ENCODE measurements at regions not wholly inside any gene's neighbourhood (a gene's known extent, or its start where the extent isn't known, plus 50 kb on each side); places are given as distances from the start of the nearest gene placed in this dataset.

- no peak overlapping the region for H3K4me3 ChIP-seq
- no peak for TF ChIP-seq CTCF (IDR thresholded peaks at IDR 0.05)
- TF ChIP-seq EP300 (IDR thresholded peaks at IDR 0.05), result no peak
- no peak for TF ChIP-seq POLR2A (IDR thresholded peaks at IDR 0.05)
- no peak for TF ChIP-seq POLR2AphosphoS5 (IDR thresholded peaks at IDR 0.05)
- H3K27me3 ChIP-seq, result no peaks in the 10 kb centered on the region
- WGBS, 2 donors (ENCODE audit: low coverage in 1 of 2), result 91 to 94% methylated on average over 5 to 6 of the region's 6 CpGs
- no peaks in the 10 kb centered on the region for H3K4me1 ChIP-seq
- no peaks in the 10 kb centered on the region for H3K9me3 ChIP-seq
- no peak for ATAC-seq
- no peak overlapping the region for H3K27ac ChIP-seq
- H3K36me3 ChIP-seq, result no peaks in the 10 kb centered on the region
Measured at GRCh38 chr2:133660510-133660909, 92.2 kb upstream of the NCKAP5 start.

- no peaks in the 10 kb centered on the region for H3K4me1 ChIP-seq
- no peak overlapping the region for H3K27ac ChIP-seq
- ATAC-seq, result no peak
- H3K4me3 ChIP-seq, result no peak overlapping the region
- H3K9me3 ChIP-seq, result no peaks in the 10 kb centered on the region
- H3K36me3 ChIP-seq, result no peaks in the 10 kb centered on the region
- 90% methylated on average over 4 of the region's 4 CpGs for WGBS, 2 donors (ENCODE audit: low coverage in 1 of 2)
- no peaks in the 10 kb centered on the region for H3K27me3 ChIP-seq
- no peak for TF ChIP-seq POLR2AphosphoS5 (IDR thresholded peaks at IDR 0.05)
- no peak for TF ChIP-seq CTCF (IDR thresholded peaks at IDR 0.05)
- no peak for TF ChIP-seq EP300 (IDR thresholded peaks at IDR 0.05)
- TF ChIP-seq POLR2A (IDR thresholded peaks at IDR 0.05), result no peak
Measured at GRCh38 chr2:133661392-133661791, 93.1 kb upstream of the NCKAP5 start.

GRCh38 chr2:133666621-133667020 is 98.4 kb upstream of the NCKAP5 start:
- Histone ChIP-seq H3K4me3 (no peak overlapping the region), H3K27ac (no peak overlapping the region), H3K27me3 (no peaks in the 10 kb centered on the region), H3K36me3 (no peaks in the 10 kb centered on the region), H3K9me3 (peaks cover 0 to 17% (median 0%) of the 10 kb centered on the region in 3 donors), H3K4me1 (no peaks in the 10 kb centered on the region)
- 90% methylated on average over 1 of the region's 1 CpG; no CpG with 5 or more reads in 1 of the 2 donors for WGBS, 2 donors (ENCODE audit: low coverage in 1 of 2)
- ATAC-seq, result no peak
- no peak for TF ChIP-seq EP300 (IDR thresholded peaks at IDR 0.05)
- TF ChIP-seq CTCF (IDR thresholded peaks at IDR 0.05), result no peak
- no peak for TF ChIP-seq POLR2A (IDR thresholded peaks at IDR 0.05)
- no peak for TF ChIP-seq POLR2AphosphoS5 (IDR thresholded peaks at IDR 0.05)

- H3K27me3 ChIP-seq, result no peaks in the 10 kb centered on the region
- no peaks in the 10 kb centered on the region for H3K4me1 ChIP-seq
- H3K4me3 ChIP-seq, result no peak overlapping the region
- ATAC-seq, result no peak
- no peak for TF ChIP-seq POLR2A (IDR thresholded peaks at IDR 0.05)
- no peak for TF ChIP-seq CTCF (IDR thresholded peaks at IDR 0.05)
- no peak for TF ChIP-seq POLR2AphosphoS5 (IDR thresholded peaks at IDR 0.05)
- TF ChIP-seq EP300 (IDR thresholded peaks at IDR 0.05), result no peak
- H3K27ac ChIP-seq, result no peak overlapping the region
- peaks cover 0 to 17% (median 0%) of the 10 kb centered on the region in 3 donors for H3K9me3 ChIP-seq
- no peaks in the 10 kb centered on the region for H3K36me3 ChIP-seq
Measured at GRCh38 chr2:133667085-133667484, 98.8 kb upstream of the NCKAP5 start.

DNA sequence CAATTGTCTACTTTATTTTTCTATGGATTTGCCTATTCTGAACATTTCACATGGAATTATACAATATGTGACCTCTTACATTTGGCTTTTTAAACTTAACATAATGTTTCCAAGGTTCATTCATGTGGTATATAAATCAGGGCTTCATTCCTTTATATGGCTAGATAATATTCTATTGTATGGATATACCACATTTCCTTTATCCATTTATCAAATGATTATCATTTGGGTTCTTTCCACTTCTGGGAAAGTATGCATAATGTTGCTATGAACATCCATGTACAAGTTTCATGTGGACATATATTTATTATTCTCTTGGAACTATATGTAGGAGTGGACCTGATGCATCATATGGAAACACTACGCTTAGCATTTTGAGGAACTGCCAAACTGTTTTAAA is 99.7 kb upstream of the NCKAP5 start:
- TF ChIP-seq CTCF (IDR thresholded peaks at IDR 0.05), result no peak
- no peak for TF ChIP-seq POLR2A (IDR thresholded peaks at IDR 0.05)
- TF ChIP-seq EP300 (IDR thresholded peaks at IDR 0.05), result no peak
- TF ChIP-seq POLR2AphosphoS5 (IDR thresholded peaks at IDR 0.05), result no peak
- H3K9me3 ChIP-seq, result peaks cover 0 to 17% (median 0%) of the 10 kb centered on the region in 3 donors
- no peak for ATAC-seq

More for the DNA sequence above, 99.7 kb upstream of the NCKAP5 start:
- Histone ChIP-seq H3K36me3 (no peaks in the 10 kb centered on the region), H3K27me3 (no peaks in the 10 kb centered on the region), H3K27ac (no peak overlapping the region), H3K4me1 (peaks cover 0 to 2% (median 0%) of the 10 kb centered on the region in 3 donors), H3K4me3 (no peak overlapping the region)
- whole genome bisulfite sequencing, 2 donors (ENCODE audit: low coverage in 1 of 2), result 89 to 100% methylated on average over 1 of the region's 1 CpG

Data from gastroesophageal sphincter (tissue), 4 donors.